ENCODE measurements at regions not wholly inside any gene's neighbourhood (a gene's known extent, or its start where the extent isn't known, plus 50 kb on each side); places are given as distances from the start of the nearest gene placed in this dataset.

GRCh38 chr3:87367736-87368135 is 91.4 kb upstream of the POU1F1 start:
- DNase-seq (no peak), ATAC-seq (no peak)
- Histone ChIP-seq H3K27ac (no peak overlapping the region), H3K27me3 (ENCODE audit: insufficient read depth in 3 of 3, low read length in 2 of 3) (no peaks in the 10 kb centered on the region), H3K9me3 (no peaks in the 10 kb centered on the region), H3K4me3 (no peak overlapping the region), H3K36me3 (ENCODE audit: insufficient read depth in 1 of 2, low read depth in 1 of 2) (no peaks in the 10 kb centered on the region), H3K4me1 (no peaks in the 10 kb centered on the region)
- no peak for TF ChIP-seq CTCF (IDR thresholded peaks at IDR 0.05)
- 29 to 46% (median 33%) methylated on average over 1 of the region's 1 CpG for WGBS, 3 donors
- intact Hi-C loops (cut with DNase I): no loop called here

GRCh38 chr3:87363721-87364120 is 87.3 kb upstream of the POU1F1 start:
- Histone ChIP-seq H3K27ac (no peak overlapping the region), H3K9me3 (no peaks in the 10 kb centered on the region), H3K36me3 (ENCODE audit: insufficient read depth in 1 of 2, low read depth in 1 of 2) (no peaks in the 10 kb centered on the region), H3K4me1 (no peaks in the 10 kb centered on the region), H3K4me3 (no peak overlapping the region), H3K27me3 (ENCODE audit: insufficient read depth in 3 of 3, low read length in 2 of 3) (no peaks in the 10 kb centered on the region)
- no peak for DNase-seq
- 39 to 52% (median 41%) methylated on average over 2 of the region's 2 CpGs for WGBS, 3 donors
- intact Hi-C loops (cut with DNase I): no loop called here
- TF ChIP-seq CTCF (IDR thresholded peaks at IDR 0.05): no peak
- ATAC-seq: no peak

GRCh38 chr3:87361956-87362355 is 85.6 kb upstream of the POU1F1 start:
- no peak for TF ChIP-seq CTCF (IDR thresholded peaks at IDR 0.05)
- no peaks in the 10 kb centered on the region for H3K4me1 ChIP-seq
- DNase-seq: no peak
- no peak overlapping the region for H3K27ac ChIP-seq
- no peaks in the 10 kb centered on the region for H3K9me3 ChIP-seq
- 75 to 84% (median 80%) methylated on average over 1 of the region's 1 CpG for WGBS, 3 donors
- no peaks in the 10 kb centered on the region for H3K36me3 ChIP-seq (ENCODE audit: insufficient read depth in 1 of 2, low read depth in 1 of 2)
- intact Hi-C loops (cut with DNase I): no loop called here
- ATAC-seq: no peak
- H3K27me3 ChIP-seq (ENCODE audit: insufficient read depth in 3 of 3, low read length in 2 of 3): no peaks in the 10 kb centered on the region
- no peak overlapping the region for H3K4me3 ChIP-seq

GRCh38 chr3:87361271-87361670 is 84.9 kb upstream of the POU1F1 start:
- Histone ChIP-seq H3K27ac (no peak overlapping the region), H3K4me1 (no peaks in the 10 kb centered on the region), H3K4me3 (no peak overlapping the region), H3K9me3 (no peaks in the 10 kb centered on the region), H3K27me3 (ENCODE audit: insufficient read depth in 3 of 3, low read length in 2 of 3) (no peaks in the 10 kb centered on the region), H3K36me3 (ENCODE audit: insufficient read depth in 1 of 2, low read depth in 1 of 2) (no peaks in the 10 kb centered on the region)
- DNase-seq (no peak), ATAC-seq (no peak)
- intact Hi-C loops (cut with DNase I): no loop called here
- no peak for TF ChIP-seq CTCF (IDR thresholded peaks at IDR 0.05)

- no peak for ATAC-seq
- no peak overlapping the region for H3K27ac ChIP-seq
- H3K4me3 ChIP-seq: no peak overlapping the region
- TF ChIP-seq CTCF (IDR thresholded peaks at IDR 0.05): no peak
- 80 to 93% (median 93%) methylated on average over 2 of the region's 2 CpGs for WGBS, 3 donors
- H3K36me3 ChIP-seq (ENCODE audit: insufficient read depth in 1 of 2, low read depth in 1 of 2): no peaks in the 10 kb centered on the region
- no peaks in the 10 kb centered on the region for H3K4me1 ChIP-seq
- DNase-seq: no peak
- no peaks in the 10 kb centered on the region for H3K27me3 ChIP-seq (ENCODE audit: insufficient read depth in 3 of 3, low read length in 2 of 3)
- H3K9me3 ChIP-seq: no peaks in the 10 kb centered on the region
- intact Hi-C loops (cut with DNase I): loop anchor here in 1 of 2 donors (10.0 kb wide), 1 partner anchor 755 kb away; no protein-coding TSS in a partner anchor
Observed at GRCh38 chr3:87359826-87360225, 83.4 kb upstream of the POU1F1 start.
